Omental fat pad (tissue), 3 donors: ENCODE measurements at regions not wholly inside any gene's neighbourhood (a gene's known extent, or its start where the extent isn't known, plus 50 kb on each side); places are given as distances from the start of the nearest gene placed in this dataset.

Experiments used
- ATAC-seq: fragments of 150-250 bp; one replicate; pipeline ENCODE4 v1.9.1; 2016; ENCODE audit warnings: mild to moderate bottlenecking, moderate library complexity; ENCODE audit not compliant: low FRiP score
- DNase-seq: peaks from one replicate; pipeline ENCODE4 v3.0.0-alpha.2; 2019; ENCODE audit warnings: low spot score
- CTCF ChIP-seq, 3 donors: fragments of 450-650 bp; IDR thresholded peaks; one replicate each; pipeline ENCODE4 v1.5.1; 2016 to 2017; ENCODE audit warnings: antibody characterized with exemption in 3 of 3, mild to moderate bottlenecking in 3 of 3, moderate library complexity in 2 of 3

- no peak for DNase-seq
- ATAC-seq, result no peak
- no peak for TF ChIP-seq CTCF (IDR thresholded peaks at IDR 0.05)
Measured at GRCh38 chr10:91035650-91036292, 114.9 kb upstream of the ANKRD1 start.

GRCh38 chr10:91036807-91037411, 116.0 kb upstream of the ANKRD1 start:
- no peak for TF ChIP-seq CTCF (IDR thresholded peaks at IDR 0.05)
- no peak for ATAC-seq
- no peak for DNase-seq

- no peak for TF ChIP-seq CTCF (IDR thresholded peaks at IDR 0.05)
- DNase-seq (no peak), ATAC-seq (no peak)
Measured at GRCh38 chr10:91038971-91039370, 118.1 kb upstream of the ANKRD1 start.

- no peak for ATAC-seq
- no peak for TF ChIP-seq CTCF (IDR thresholded peaks at IDR 0.05)
Measured at GRCh38 chr10:91040343-91040742, 119.5 kb upstream of the ANKRD1 start.

GRCh38 chr10:91042069-91042468, 121.2 kb upstream of the ANKRD1 start:
- DNase-seq (no peak), ATAC-seq (no peak)
- TF ChIP-seq CTCF (IDR thresholded peaks at IDR 0.05), result no peak

More at GRCh38 chr10:91040343-91040742, 119.5 kb upstream of the ANKRD1 start:
- DNase-seq, result no peak

GRCh38 chr10:91043173-91043910, 122.5 kb upstream of the ANKRD1 start:
- no peak for DNase-seq
- no peak for TF ChIP-seq CTCF (IDR thresholded peaks at IDR 0.05)
- ATAC-seq, result no peak
